Loucy (cell line): ENCODE measurements at regions not wholly inside any gene's neighbourhood (a gene's known extent, or its start where the extent isn't known, plus 50 kb on each side); places are given as distances from the start of the nearest gene placed in this dataset.

Experiments used
- H2AFZ ChIP-seq: fragments of 200-600 bp; sonication (generic); 2 replicates; pipeline ENCODE4 v1.6.0; 2016; ENCODE audit warnings: antibody characterized with exemption, mild to moderate bottlenecking, low read length, moderate library complexity
- H3F3A ChIP-seq: fragments of 200-600 bp; 2 replicates; pipeline ENCODE4 v1.6.0; 2016; ENCODE audit warnings: antibody characterized with exemption, low read depth, mild to moderate bottlenecking
- H3K27me3 ChIP-seq: fragments of 200-600 bp; sonication (generic); 2 replicates; pipeline ENCODE4 v1.6.1; 2014; ENCODE audit warnings: low read length, mild to moderate bottlenecking; ENCODE audit not compliant: insufficient read depth, poor library complexity, severe bottlenecking
- H3K36me3 ChIP-seq: fragments of 200-600 bp; sonication (generic); 2 replicates; pipeline ENCODE4 v1.6.1; 2016; ENCODE audit warnings: low read length; ENCODE audit not compliant: insufficient read depth
- H3K4me1 ChIP-seq: fragments of 200-600 bp; sonication (generic); 2 replicates; pipeline ENCODE4 v1.5.1; 2014; ENCODE audit warnings: low read length, mild to moderate bottlenecking; ENCODE audit not compliant: insufficient read depth, poor library complexity, severe bottlenecking
- H3K4me2 ChIP-seq: fragments of 200-600 bp; sonication (generic); 2 replicates; pipeline ENCODE4 v1.6.0; 2014; ENCODE audit warnings: antibody characterized with exemption, low read length, low read depth, mild to moderate bottlenecking; ENCODE audit not compliant: poor library complexity, severe bottlenecking
- H3K4me3 ChIP-seq: fragments of 200-600 bp; sonication (generic); 2 replicates; pipeline ENCODE4 v1.5.1; 2014; ENCODE audit warnings: low read length, mild to moderate bottlenecking, mixed read lengths; ENCODE audit not compliant: poor library complexity, severe bottlenecking
- H3K79me2 ChIP-seq: fragments of 200-600 bp; sonication (generic); 2 replicates; pipeline ENCODE4 v1.6.1; 2014; ENCODE audit warnings: low read length; ENCODE audit not compliant: insufficient read depth
- H3K9ac ChIP-seq: fragments of 200-600 bp; sonication (generic); 2 replicates; pipeline ENCODE4 v1.6.0; 2014; ENCODE audit warnings: mild to moderate bottlenecking, low read depth, low read length, moderate library complexity; ENCODE audit not compliant: poor library complexity, severe bottlenecking
- H3K9me2 ChIP-seq: fragments of 200-600 bp; sonication (generic); replicated peaks from 2 replicates; pipeline ENCODE4 v1.6.1; 2016; ENCODE audit warnings: low read depth, low read length, mixed read lengths
- H3K9me3 ChIP-seq: fragments of 200-600 bp; sonication (generic); 2 replicates; pipeline ENCODE4 v1.6.1; 2014; ENCODE audit warnings: mild to moderate bottlenecking, antibody characterized with exemption, low read length, low read depth; ENCODE audit not compliant: insufficient read depth
- H4K20me1 ChIP-seq: fragments of 200-600 bp; sonication (generic); 2 replicates; pipeline ENCODE4 v1.6.0; 2014; ENCODE audit warnings: antibody characterized with exemption, low read length, mild to moderate bottlenecking; ENCODE audit not compliant: insufficient read depth, poor library complexity, severe bottlenecking
- EZH2phosphoT487 ChIP-seq: fragments of 200-600 bp; IDR thresholded peaks from 2 replicates; pipeline ENCODE4 v1.6.1; 2018; ENCODE audit warnings: antibody characterized with exemption, mild to moderate bottlenecking, moderate library complexity, borderline replicate concordance
- TF ChIP-seq, protein P1 (sequence below): fragments of 200-600 bp; sonication (generic); conservative IDR thresholded peaks from 2 replicates; pipeline ENCODE4 v1.5.1; 2014; ENCODE audit warnings: mild to moderate bottlenecking, antibody characterized with exemption, low read length

DNA sequence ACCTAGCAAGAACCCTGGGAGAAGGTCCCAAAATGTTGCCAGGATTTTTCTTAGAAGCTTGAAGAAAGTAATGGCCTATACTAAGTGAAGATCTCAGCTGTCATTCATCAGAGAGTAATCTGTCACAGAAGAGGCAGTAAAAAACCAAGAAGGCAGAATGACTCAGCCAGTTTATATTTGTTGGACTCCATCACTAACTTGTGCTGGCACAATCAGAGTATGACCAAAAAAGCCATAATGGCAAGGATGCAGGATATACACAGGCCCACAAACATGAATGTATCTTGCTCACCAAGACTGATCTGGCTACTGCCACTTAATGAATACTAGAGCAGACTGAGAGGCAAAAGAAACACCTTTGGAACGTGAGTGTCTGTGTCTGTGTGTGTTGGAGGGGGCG lies 104.0 kb upstream of the POU5F2 start:
- TF ChIP-seq EZH2phosphoT487: no peak
- TF ChIP-seq, protein P1, sequence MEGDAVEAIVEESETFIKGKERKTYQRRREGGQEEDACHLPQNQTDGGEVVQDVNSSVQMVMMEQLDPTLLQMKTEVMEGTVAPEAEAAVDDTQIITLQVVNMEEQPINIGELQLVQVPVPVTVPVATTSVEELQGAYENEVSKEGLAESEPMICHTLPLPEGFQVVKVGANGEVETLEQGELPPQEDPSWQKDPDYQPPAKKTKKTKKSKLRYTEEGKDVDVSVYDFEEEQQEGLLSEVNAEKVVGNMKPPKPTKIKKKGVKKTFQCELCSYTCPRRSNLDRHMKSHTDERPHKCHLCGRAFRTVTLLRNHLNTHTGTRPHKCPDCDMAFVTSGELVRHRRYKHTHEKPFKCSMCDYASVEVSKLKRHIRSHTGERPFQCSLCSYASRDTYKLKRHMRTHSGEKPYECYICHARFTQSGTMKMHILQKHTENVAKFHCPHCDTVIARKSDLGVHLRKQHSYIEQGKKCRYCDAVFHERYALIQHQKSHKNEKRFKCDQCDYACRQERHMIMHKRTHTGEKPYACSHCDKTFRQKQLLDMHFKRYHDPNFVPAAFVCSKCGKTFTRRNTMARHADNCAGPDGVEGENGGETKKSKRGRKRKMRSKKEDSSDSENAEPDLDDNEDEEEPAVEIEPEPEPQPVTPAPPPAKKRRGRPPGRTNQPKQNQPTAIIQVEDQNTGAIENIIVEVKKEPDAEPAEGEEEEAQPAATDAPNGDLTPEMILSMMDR: no peak
- Histone ChIP-seq H3K9ac (no peak overlapping the region), H3K9me2 (no peaks in the 10 kb centered on the region), H4K20me1 (no peaks in the 10 kb centered on the region), H3K79me2 (no peaks in the 10 kb centered on the region), H2AFZ (no peak overlapping the region), H3F3A (no peaks in the 10 kb centered on the region), H3K27me3 (no peaks in the 10 kb centered on the region), H3K9me3 (no peaks in the 10 kb centered on the region), H3K36me3 (no peaks in the 10 kb centered on the region), H3K4me3 (no peak overlapping the region), H3K4me2 (no peak overlapping the region), H3K4me1 (no peaks in the 10 kb centered on the region)

DNA sequence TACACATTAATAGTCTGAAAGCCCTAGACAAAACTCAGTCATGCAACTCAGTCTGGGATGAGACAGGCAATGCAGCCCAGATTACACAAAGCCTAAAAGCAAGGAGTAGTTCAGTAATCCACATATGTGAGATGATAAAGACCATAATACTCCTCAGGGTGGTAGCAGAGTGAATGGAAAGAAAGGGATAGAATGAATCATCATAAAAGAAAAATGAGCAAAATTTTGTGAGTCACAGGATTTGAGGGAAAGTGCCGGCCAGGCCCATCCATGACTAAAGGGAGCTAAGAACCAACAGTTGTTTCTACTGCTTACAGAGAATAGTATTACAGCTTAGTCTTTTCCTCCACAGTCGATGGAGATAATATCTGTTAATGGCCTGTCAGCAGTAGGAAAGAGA lies 90.0 kb upstream of the POU5F2 start:
- Histone ChIP-seq H3K4me2 (no peak overlapping the region), H3K9me2 (no peaks in the 10 kb centered on the region), H3F3A (no peaks in the 10 kb centered on the region), H3K9me3 (no peaks in the 10 kb centered on the region), H3K79me2 (no peaks in the 10 kb centered on the region), H3K4me3 (no peak overlapping the region), H4K20me1 (no peaks in the 10 kb centered on the region), H2AFZ (no peak overlapping the region), H3K9ac (no peak overlapping the region), H3K4me1 (no peaks in the 10 kb centered on the region), H3K36me3 (no peaks in the 10 kb centered on the region), H3K27me3 (no peaks in the 10 kb centered on the region)
- TF ChIP-seq, protein P1: no peak
- TF ChIP-seq EZH2phosphoT487: no peak

DNA sequence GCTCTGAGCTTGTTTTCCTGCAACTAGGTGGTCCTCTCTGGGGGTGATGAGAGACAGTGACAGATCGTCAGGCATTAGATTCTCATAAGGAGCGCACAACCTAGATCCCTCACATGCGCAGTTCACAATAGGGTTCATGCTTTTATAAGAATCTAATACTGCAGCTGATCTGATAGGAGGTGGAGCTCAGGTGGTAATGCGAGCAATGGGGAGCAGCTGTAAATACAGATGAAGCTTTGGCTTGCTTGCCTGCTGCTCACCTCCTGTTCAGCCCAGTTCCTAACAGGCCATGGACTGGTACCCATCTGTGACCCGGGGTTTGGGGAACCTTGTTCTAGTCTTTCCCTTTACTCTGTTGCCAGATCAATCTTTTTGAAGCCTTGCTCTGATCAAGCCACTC lies 89.5 kb upstream of the POU5F2 start:
- TF ChIP-seq EZH2phosphoT487: no peak
- TF ChIP-seq, protein P1: no peak
- Histone ChIP-seq H3K9ac (no peak overlapping the region), H3K4me1 (no peaks in the 10 kb centered on the region), H3K4me3 (no peak overlapping the region), H3K9me2 (no peaks in the 10 kb centered on the region), H3K9me3 (no peaks in the 10 kb centered on the region), H3K4me2 (no peak overlapping the region), H3K27me3 (no peaks in the 10 kb centered on the region), H2AFZ (no peak overlapping the region), H3K36me3 (no peaks in the 10 kb centered on the region), H4K20me1 (no peaks in the 10 kb centered on the region), H3F3A (no peaks in the 10 kb centered on the region), H3K79me2 (no peaks in the 10 kb centered on the region)
